Kidney tubule cell (primary cell): ENCODE measurements at regions not wholly inside any gene's neighbourhood (a gene's known extent, or its start where the extent isn't known, plus 50 kb on each side); places are given as distances from the start of the nearest gene placed in this dataset.

Experiments used
- DNase-seq: peaks from one replicate; pipeline ENCODE4 v3.0.0-alpha.2; 2018; ENCODE audit warnings: low spot score

DNA sequence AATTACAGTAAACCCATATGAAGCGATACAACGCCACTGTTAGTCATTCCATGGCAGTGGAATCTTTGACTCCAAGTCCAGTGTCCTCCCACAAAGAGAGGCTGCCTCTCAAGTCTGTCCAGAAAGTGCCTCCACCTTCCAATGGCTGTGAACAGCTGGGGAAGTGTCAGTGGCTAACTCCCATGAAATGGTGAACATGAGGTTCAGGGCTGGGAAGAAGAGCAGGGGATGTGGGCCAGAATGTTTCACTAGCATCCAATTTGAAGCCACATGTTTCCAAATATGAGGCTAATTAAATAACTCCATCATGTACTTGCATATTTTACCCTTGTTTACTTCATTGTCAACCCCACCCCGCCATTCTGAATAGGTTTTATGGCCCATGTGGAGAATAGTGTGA is 53.1 kb upstream of the CHST15 start:
- no peak for DNase-seq

- DNase-seq = no peak
These were observed 51.9 kb upstream of the CHST15 start for GRCh38 chr10:124145109-124145870.

DNA sequence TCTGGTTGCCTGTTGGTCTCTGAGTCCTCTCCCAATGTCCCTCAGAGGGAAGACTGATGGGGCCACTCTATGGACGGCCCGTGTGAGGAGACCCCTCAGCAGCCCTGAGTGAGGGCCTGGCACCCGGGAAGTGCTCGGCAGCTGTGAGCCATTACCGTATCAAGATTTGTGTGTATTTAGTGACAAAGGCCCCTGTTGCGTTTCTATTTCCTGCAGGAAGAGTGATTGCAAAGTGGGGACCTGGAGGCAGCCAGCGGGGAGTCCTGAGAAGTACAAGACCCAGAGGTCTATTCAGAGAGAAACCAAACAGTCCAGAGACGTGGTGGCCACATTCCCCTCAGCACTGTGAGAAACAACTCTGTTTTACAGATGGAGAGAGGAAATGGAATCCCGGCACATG is 51.1 kb upstream of the CHST15 start:
- DNase-seq = no peak

- DNase-seq = no peak
These were observed 50.3 kb upstream of the CHST15 start for GRCh38 chr10:124143721-124144120.
